ENCODE measurements at regions not wholly inside any gene's neighbourhood (a gene's known extent, or its start where the extent isn't known, plus 50 kb on each side); places are given as distances from the start of the nearest gene placed in this dataset.

- no peak overlapping the region for H3K4me3 ChIP-seq
- H3K27me3 ChIP-seq: no peaks in the 10 kb centered on the region
- H3K27ac ChIP-seq: no peak overlapping the region
- H3K36me3 ChIP-seq (ENCODE audit: low read depth, missing control alignments): no peaks in the 10 kb centered on the region
- H3K4me1 ChIP-seq: no peaks in the 10 kb centered on the region
- WGBS, 2 donors: 84 to 90% methylated on average over 4 of the region's 4 CpGs
- intact Hi-C loops (cut with DNase I; ENCODE audit: low total_unique reads): no loop called here
- no peaks in the 10 kb centered on the region for H3K9me3 ChIP-seq
- TF ChIP-seq POLR2A (IDR thresholded peaks at IDR 0.05) (no peak), CTCF (IDR thresholded peaks at IDR 0.05) (no peak)
- DNase-seq: no peak
Measured at GRCh38 chr16:6498858-6499257, 833.8 kb upstream of the RBFOX1 start.

DNA sequence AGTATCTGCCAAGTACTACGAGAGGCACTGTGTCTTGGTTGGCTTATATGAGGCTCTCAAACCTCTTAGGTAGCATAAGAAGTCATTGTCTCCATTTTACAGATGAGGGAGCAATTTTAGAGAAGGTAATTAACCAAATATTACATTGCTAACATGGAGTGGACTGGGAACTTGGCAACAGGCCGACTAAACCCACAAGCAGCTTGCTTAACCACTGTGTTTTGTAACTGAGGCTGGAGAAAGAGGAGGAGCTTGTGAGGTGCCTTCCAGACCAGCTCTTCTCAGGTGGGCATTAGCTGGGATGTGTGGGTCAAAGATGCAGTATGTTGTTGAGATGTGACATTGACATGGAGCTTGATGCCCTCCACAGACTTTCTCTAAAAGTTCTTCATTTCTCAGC, 835.6 kb upstream of the RBFOX1 start:
- DNase-seq: no peak
- no peak overlapping the region for H3K27ac ChIP-seq
- 66 to 73% methylated on average over 2 of the region's 2 CpGs for WGBS, 2 donors
- intact Hi-C loops (cut with DNase I; ENCODE audit: low total_unique reads): no loop called here
- H3K36me3 ChIP-seq (ENCODE audit: low read depth, missing control alignments): no peaks in the 10 kb centered on the region
- H3K4me1 ChIP-seq: no peaks in the 10 kb centered on the region
- TF ChIP-seq CTCF (IDR thresholded peaks at IDR 0.05) (no peak), POLR2A (IDR thresholded peaks at IDR 0.05) (no peak)
- no peaks in the 10 kb centered on the region for H3K27me3 ChIP-seq
- H3K4me3 ChIP-seq: no peak overlapping the region
- no peaks in the 10 kb centered on the region for H3K9me3 ChIP-seq

- Histone ChIP-seq H3K9me3 (no peaks in the 10 kb centered on the region), H3K4me3 (no peak overlapping the region), H3K4me1 (no peaks in the 10 kb centered on the region), H3K27ac (no peak overlapping the region), H3K27me3 (no peaks in the 10 kb centered on the region), H3K36me3 (ENCODE audit: low read depth, missing control alignments) (no peaks in the 10 kb centered on the region)
- intact Hi-C loops (cut with DNase I; ENCODE audit: low total_unique reads): no loop called here
- TF ChIP-seq POLR2A (IDR thresholded peaks at IDR 0.05): no peak
- TF ChIP-seq CTCF (IDR thresholded peaks at IDR 0.05): no peak
- 81 to 84% methylated on average over 7 of the region's 7 CpGs for WGBS, 2 donors
- no peak for DNase-seq
Measured at GRCh38 chr16:6495486-6496210, 837.0 kb upstream of the RBFOX1 start.

DNA sequence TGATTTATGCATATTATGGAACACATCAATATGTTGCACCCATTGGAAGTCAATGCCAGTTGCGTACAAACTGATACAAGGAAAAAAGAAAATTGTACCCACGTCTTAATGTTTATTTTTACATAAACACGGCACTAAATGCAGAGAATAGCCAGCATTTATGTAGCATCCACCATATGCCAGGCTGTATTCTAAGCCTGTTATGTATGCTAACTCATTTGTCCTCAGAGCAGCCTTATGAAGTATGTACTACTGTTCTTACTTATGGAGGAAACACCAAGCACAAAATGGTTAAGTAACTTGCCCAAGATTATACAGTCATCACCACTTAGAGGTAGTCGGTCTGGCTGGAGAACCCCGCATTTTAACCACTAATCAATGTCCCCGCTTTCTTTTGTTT, 837.9 kb upstream of the RBFOX1 start:
- DNase-seq: no peak
- Histone ChIP-seq H3K4me1 (no peaks in the 10 kb centered on the region), H3K4me3 (no peak overlapping the region), H3K9me3 (no peaks in the 10 kb centered on the region), H3K27ac (no peak overlapping the region), H3K36me3 (ENCODE audit: low read depth, missing control alignments) (no peaks in the 10 kb centered on the region), H3K27me3 (no peaks in the 10 kb centered on the region)
- intact Hi-C loops (cut with DNase I; ENCODE audit: low total_unique reads): no loop called here
- 82 to 88% methylated on average over 6 of the region's 6 CpGs for WGBS, 2 donors
- TF ChIP-seq POLR2A (IDR thresholded peaks at IDR 0.05): no peak
- no peak for TF ChIP-seq CTCF (IDR thresholded peaks at IDR 0.05)

DNA sequence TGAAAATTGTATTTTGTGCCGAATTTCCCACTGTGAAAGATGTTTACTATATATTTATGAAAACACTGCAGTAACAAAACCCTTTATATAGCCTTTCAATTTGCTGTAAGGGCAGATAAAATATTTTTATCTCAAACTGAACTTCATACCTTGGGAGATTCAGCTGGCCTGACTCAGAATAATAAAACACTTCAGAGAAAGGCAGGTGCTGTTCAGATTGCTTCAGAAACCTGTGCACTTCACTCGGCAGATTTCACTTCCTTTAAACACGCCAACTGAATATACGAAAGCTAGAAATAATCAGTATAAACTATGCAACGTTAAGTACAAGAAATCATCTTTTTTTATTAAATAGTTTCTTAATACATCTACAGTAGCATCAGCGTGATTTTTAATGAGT, 839.1 kb upstream of the RBFOX1 start:
- no peaks in the 10 kb centered on the region for H3K27me3 ChIP-seq
- 84 to 87% methylated on average over 6 of the region's 6 CpGs for WGBS, 2 donors
- no peaks in the 10 kb centered on the region for H3K4me1 ChIP-seq
- TF ChIP-seq CTCF (IDR thresholded peaks at IDR 0.05) (no peak), POLR2A (IDR thresholded peaks at IDR 0.05) (no peak)
- intact Hi-C loops (cut with DNase I; ENCODE audit: low total_unique reads): no loop called here
- H3K4me3 ChIP-seq: no peak overlapping the region
- no peaks in the 10 kb centered on the region for H3K9me3 ChIP-seq
- no peak for DNase-seq
- no peaks in the 10 kb centered on the region for H3K36me3 ChIP-seq (ENCODE audit: low read depth, missing control alignments)
- H3K27ac ChIP-seq: no peak overlapping the region
